ENCODE measurements at regions not wholly inside any gene's neighbourhood (a gene's known extent, or its start where the extent isn't known, plus 50 kb on each side); places are given as distances from the start of the nearest gene placed in this dataset.
A peak's percentile ranks its signal among the peaks of the same experiment; 100 is the strongest.

- no peak overlapping the region for H3K4me3 ChIP-seq (ENCODE audit: low read depth, low read length)
- TF ChIP-seq CTCF (IDR thresholded peaks at IDR 0.05; ENCODE audit: low read depth, low read length) (no peak), MAX (IDR thresholded peaks at IDR 0.05; ENCODE audit: low read depth, low read length) (no peak), MYC (IDR thresholded peaks at IDR 0.05; ENCODE audit: low read depth, low read length) (no peak), POLR2A (IDR thresholded peaks at IDR 0.05; ENCODE audit: extremely low read depth, insufficient read length) (no peak)
- no peak for DNase-seq (ENCODE audit: low read depth)
These were observed 91.5 kb upstream of the NCOR2 start for GRCh38 chr12:124658806-124659402.

GRCh38 chr12:124658302-124658701, 90.9 kb upstream of the NCOR2 start:
- TF ChIP-seq POLR2A (IDR thresholded peaks at IDR 0.05; ENCODE audit: extremely low read depth, insufficient read length): no peak
- H3K4me3 ChIP-seq (ENCODE audit: low read depth, low read length): no peak overlapping the region
- DNase-seq (ENCODE audit: low read depth): no peak

GRCh38 chr12:124656947-124657434, 89.6 kb upstream of the NCOR2 start:
- TF ChIP-seq CTCF (IDR thresholded peaks at IDR 0.05; ENCODE audit: low read depth, low read length) (no peak), MYC (IDR thresholded peaks at IDR 0.05; ENCODE audit: low read depth, low read length) (no peak), POLR2A (IDR thresholded peaks at IDR 0.05; ENCODE audit: extremely low read depth, insufficient read length) (no peak), MAX (IDR thresholded peaks at IDR 0.05; ENCODE audit: low read depth, low read length) (no peak)

GRCh38 chr12:124655698-124656516, 88.5 kb upstream of the NCOR2 start:
- peak; percentile 94 for DNase-seq (ENCODE audit: low read depth)
- peak; percentile 13 for TF ChIP-seq CTCF (IDR thresholded peaks at IDR 0.05; ENCODE audit: low read depth, low read length)
- no peak for TF ChIP-seq MAX (IDR thresholded peaks at IDR 0.05; ENCODE audit: low read depth, low read length)
- no peak overlapping the region for H3K4me3 ChIP-seq (ENCODE audit: low read depth, low read length)

More at GRCh38 chr12:124656947-124657434, 89.6 kb upstream of the NCOR2 start:
- no peak for DNase-seq (ENCODE audit: low read depth)
- H3K4me3 ChIP-seq (ENCODE audit: low read depth, low read length): no peak overlapping the region

- DNase-seq (ENCODE audit: low read depth): no peak
- H3K4me3 ChIP-seq (ENCODE audit: low read depth, low read length): no peak overlapping the region
- TF ChIP-seq MAX (IDR thresholded peaks at IDR 0.05; ENCODE audit: low read depth, low read length) (no peak), MYC (IDR thresholded peaks at IDR 0.05; ENCODE audit: low read depth, low read length) (no peak), CTCF (IDR thresholded peaks at IDR 0.05; ENCODE audit: low read depth, low read length) (no peak), POLR2A (IDR thresholded peaks at IDR 0.05; ENCODE audit: extremely low read depth, insufficient read length) (no peak)
These were observed 87.8 kb upstream of the NCOR2 start for GRCh38 chr12:124655048-124655697.

- TF ChIP-seq CTCF (IDR thresholded peaks at IDR 0.05; ENCODE audit: low read depth, low read length): no peak
- no peak for TF ChIP-seq MAX (IDR thresholded peaks at IDR 0.05; ENCODE audit: low read depth, low read length)
- no peak for TF ChIP-seq MYC (IDR thresholded peaks at IDR 0.05; ENCODE audit: low read depth, low read length)
- no peak for TF ChIP-seq POLR2A (IDR thresholded peaks at IDR 0.05; ENCODE audit: extremely low read depth, insufficient read length)
These were observed 87.2 kb upstream of the NCOR2 start for GRCh38 chr12:124654666-124655047.

More at GRCh38 chr12:124654666-124655047, 87.2 kb upstream of the NCOR2 start:
- no peak overlapping the region for H3K4me3 ChIP-seq (ENCODE audit: low read depth, low read length)
- no peak for DNase-seq (ENCODE audit: low read depth)

Measured in NB4 (cell line).